SK-N-SH treated with all-trans-retinoic acid at 6 μM for 48 hours (cell line): ENCODE measurements at regions not wholly inside any gene's neighbourhood (a gene's known extent, or its start where the extent isn't known, plus 50 kb on each side); places are given as distances from the start of the nearest gene placed in this dataset.
"Not testable (repeated sequence)": the region's sequence is repeated elsewhere in the genome, so short reads cannot be mapped to it uniquely, and the experiment has no call there.

Experiments used
- ATAC-seq: fragments of 200-7000 bp; cut with Tn5 transposase; 3 replicates; pipeline ENCODE4 v1.9.1; 2020; ENCODE audit warnings: mild to moderate bottlenecking, moderate library complexity
- ARNTL ChIP-seq: fragments of 450-650 bp; formaldehyde crosslinking; IDR thresholded peaks from 2 replicates; pipeline ENCODE4 v1.5.0; 2020; ENCODE audit warnings: low read depth, mild to moderate bottlenecking, moderate library complexity, borderline replicate concordance
- BACH2 ChIP-seq: fragments of 250-450 bp; sonication (Bioruptor Pico); IDR thresholded peaks from 2 replicates; pipeline ENCODE4 v1.9.0; 2021; ENCODE audit warnings: mild to moderate bottlenecking, borderline replicate concordance
- CSDC2 ChIP-seq: fragments of 250-450 bp; sonication (Bioruptor Pico); IDR thresholded peaks from 2 replicates; pipeline ENCODE4 v1.5.0; 2020; ENCODE audit warnings: mild to moderate bottlenecking, moderate library complexity
- ESRRG ChIP-seq: fragments of 250-450 bp; sonication (Bioruptor Pico); IDR thresholded peaks from 2 replicates; pipeline ENCODE4 v1.6.1; 2021; ENCODE audit warnings: mild to moderate bottlenecking
- GLIS3 ChIP-seq: fragments of 250-450 bp; sonication (Bioruptor Pico); IDR thresholded peaks from 2 replicates; pipeline ENCODE4 v1.5.0; 2020; ENCODE audit warnings: mild to moderate bottlenecking, moderate library complexity
- ISL1 ChIP-seq: fragments of 250-450 bp; sonication (Bioruptor Pico); IDR thresholded peaks from 2 replicates; pipeline ENCODE4 v2.1.2; 2022; ENCODE audit warnings: mild to moderate bottlenecking, moderate library complexity
- OSR1 ChIP-seq: fragments of 250-450 bp; sonication (Bioruptor Pico); IDR thresholded peaks from 2 replicates; pipeline ENCODE4 v1.8.0; 2022; ENCODE audit warnings: moderate library complexity, mild to moderate bottlenecking, inconsistent platforms
- PPARA ChIP-seq: fragments of 250-450 bp; sonication (Bioruptor Pico); IDR thresholded peaks from 2 replicates; pipeline ENCODE4 v1.5.0; 2020; ENCODE audit warnings: mild to moderate bottlenecking, borderline replicate concordance
- RARB ChIP-seq: fragments of 250-450 bp; sonication (Bioruptor Pico); IDR thresholded peaks from 2 replicates; pipeline ENCODE4 v1.8.0; 2021; ENCODE audit warnings: mild to moderate bottlenecking, moderate library complexity
- TCF4 ChIP-seq: fragments of 250-450 bp; sonication (Bioruptor Pico); IDR thresholded peaks from 2 replicates; pipeline ENCODE4 v1.8.0; 2021; ENCODE audit warnings: mild to moderate bottlenecking, moderate library complexity, borderline replicate concordance
- TOX ChIP-seq: fragments of 250-450 bp; sonication (Bioruptor Pico); IDR thresholded peaks from 2 replicates; pipeline ENCODE4 v1.8.0; 2021; ENCODE audit warnings: mild to moderate bottlenecking, moderate library complexity, borderline replicate concordance
- ZC3H10 ChIP-seq: fragments of 250-450 bp; sonication (Bioruptor Pico); IDR thresholded peaks from 2 replicates; pipeline ENCODE4 v1.5.1; 2021; ENCODE audit warnings: mild to moderate bottlenecking, moderate library complexity
- ZFP3 ChIP-seq: fragments of 250-450 bp; sonication (Bioruptor Pico); IDR thresholded peaks from 2 replicates; pipeline ENCODE4 v1.5.0; 2020; ENCODE audit warnings: mild to moderate bottlenecking, moderate library complexity
- ZFP30 ChIP-seq: fragments of 450-650 bp; formaldehyde crosslinking; IDR thresholded peaks from 2 replicates; pipeline ENCODE4 v1.5.0; 2022; ENCODE audit warnings: mild to moderate bottlenecking, moderate library complexity
- ZNF565 ChIP-seq: fragments of 450-650 bp; formaldehyde crosslinking; conservative IDR thresholded peaks from 2 replicates; pipeline ENCODE4 v1.5.0; 2020; ENCODE audit warnings: low read depth, mild to moderate bottlenecking, moderate library complexity
- ZNF8 ChIP-seq: fragments of 450-650 bp; formaldehyde crosslinking; IDR thresholded peaks from 2 replicates; pipeline ENCODE4 v1.5.0; 2020; ENCODE audit warnings: mild to moderate bottlenecking, moderate library complexity
- TF ChIP-seq, protein P1 (sequence below): fragments of 250-450 bp; sonication (Bioruptor Pico); IDR thresholded peaks from 2 replicates; pipeline ENCODE4 v1.5.1; 2020; ENCODE audit warnings: low read depth, mild to moderate bottlenecking, moderate library complexity
- TF ChIP-seq, protein P2 (sequence below): fragments of 250-450 bp; sonication (Bioruptor Pico); IDR thresholded peaks from 2 replicates; pipeline ENCODE4 v1.8.0; 2021; ENCODE audit warnings: low read depth, mild to moderate bottlenecking, moderate library complexity, borderline replicate concordance
- TF ChIP-seq, protein P3 (sequence below): fragments of 250-450 bp; sonication (Bioruptor Pico); IDR thresholded peaks from 2 replicates; pipeline ENCODE4 v1.8.0; 2020; ENCODE audit warnings: mild to moderate bottlenecking, moderate library complexity, borderline replicate concordance
- TF ChIP-seq, protein P4 (sequence below): fragments of 250-450 bp; sonication (Bioruptor Pico); IDR thresholded peaks from 2 replicates; pipeline ENCODE4 v1.5.1; 2021; ENCODE audit warnings: mild to moderate bottlenecking, moderate library complexity

DNA sequence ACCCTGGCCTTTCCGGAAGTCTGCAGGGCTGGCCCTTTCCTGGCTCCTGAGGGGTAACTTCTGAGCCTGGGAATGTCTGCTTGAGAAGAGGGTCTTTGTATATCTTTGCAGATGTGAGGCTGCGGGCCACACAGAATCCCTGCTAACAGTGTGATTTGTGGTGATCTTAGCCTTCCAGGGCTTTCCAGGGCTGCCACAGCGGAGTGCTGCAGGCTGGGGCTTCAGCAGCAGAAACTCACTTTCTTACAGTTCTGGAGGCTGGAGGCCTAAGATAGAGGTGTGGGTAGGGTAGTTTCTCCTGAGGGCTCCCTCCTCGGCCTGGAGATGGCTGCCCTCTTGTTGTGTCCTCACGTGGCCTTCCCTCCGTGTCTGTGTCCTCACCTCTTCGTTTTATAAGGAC lies 294.7 kb upstream of the HS6ST1 start:
- ATAC-seq = no peak
- TF ChIP-seq ZFP3 (CRISPR knock-in tag) = no peak
- TF ChIP-seq ZC3H10 = no peak
- no peak for TF ChIP-seq PPARA
- TF ChIP-seq TCF4 (CRISPR knock-in tag) = no peak
- TF ChIP-seq ZNF565 (CRISPR knock-in tag) = no peak
- TF ChIP-seq OSR1 (CRISPR knock-in tag) = no peak
- TF ChIP-seq TOX = no peak
- TF ChIP-seq GLIS3 (CRISPR knock-in tag) = no peak
- TF ChIP-seq, protein P1, sequence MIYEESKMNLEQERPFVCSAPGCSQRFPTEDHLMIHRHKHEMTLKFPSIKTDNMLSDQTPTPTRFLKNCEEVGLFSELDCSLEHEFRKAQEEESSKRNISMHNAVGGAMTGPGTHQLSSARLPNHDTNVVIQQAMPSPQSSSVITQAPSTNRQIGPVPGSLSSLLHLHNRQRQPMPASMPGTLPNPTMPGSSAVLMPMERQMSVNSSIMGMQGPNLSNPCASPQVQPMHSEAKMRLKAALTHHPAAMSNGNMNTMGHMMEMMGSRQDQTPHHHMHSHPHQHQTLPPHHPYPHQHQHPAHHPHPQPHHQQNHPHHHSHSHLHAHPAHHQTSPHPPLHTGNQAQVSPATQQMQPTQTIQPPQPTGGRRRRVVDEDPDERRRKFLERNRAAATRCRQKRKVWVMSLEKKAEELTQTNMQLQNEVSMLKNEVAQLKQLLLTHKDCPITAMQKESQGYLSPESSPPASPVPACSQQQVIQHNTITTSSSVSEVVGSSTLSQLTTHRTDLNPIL (CRISPR knock-in tag) = no peak
- TF ChIP-seq, protein P2, sequence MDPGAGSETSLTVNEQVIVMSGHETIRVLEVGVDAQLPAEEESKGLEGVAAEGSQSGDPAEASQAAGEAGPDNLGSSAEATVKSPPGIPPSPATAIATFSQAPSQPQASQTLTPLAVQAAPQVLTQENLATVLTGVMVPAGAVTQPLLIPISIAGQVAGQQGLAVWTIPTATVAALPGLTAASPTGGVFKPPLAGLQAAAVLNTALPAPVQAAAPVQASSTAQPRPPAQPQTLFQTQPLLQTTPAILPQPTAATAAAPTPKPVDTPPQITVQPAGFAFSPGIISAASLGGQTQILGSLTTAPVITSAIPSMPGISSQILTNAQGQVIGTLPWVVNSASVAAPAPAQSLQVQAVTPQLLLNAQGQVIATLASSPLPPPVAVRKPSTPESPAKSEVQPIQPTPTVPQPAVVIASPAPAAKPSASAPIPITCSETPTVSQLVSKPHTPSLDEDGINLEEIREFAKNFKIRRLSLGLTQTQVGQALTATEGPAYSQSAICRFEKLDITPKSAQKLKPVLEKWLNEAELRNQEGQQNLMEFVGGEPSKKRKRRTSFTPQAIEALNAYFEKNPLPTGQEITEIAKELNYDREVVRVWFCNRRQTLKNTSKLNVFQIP (CRISPR knock-in tag) = no peak
- no peak for TF ChIP-seq ZNF8 (CRISPR knock-in tag)
- no peak for TF ChIP-seq ARNTL
- TF ChIP-seq, protein P3, sequence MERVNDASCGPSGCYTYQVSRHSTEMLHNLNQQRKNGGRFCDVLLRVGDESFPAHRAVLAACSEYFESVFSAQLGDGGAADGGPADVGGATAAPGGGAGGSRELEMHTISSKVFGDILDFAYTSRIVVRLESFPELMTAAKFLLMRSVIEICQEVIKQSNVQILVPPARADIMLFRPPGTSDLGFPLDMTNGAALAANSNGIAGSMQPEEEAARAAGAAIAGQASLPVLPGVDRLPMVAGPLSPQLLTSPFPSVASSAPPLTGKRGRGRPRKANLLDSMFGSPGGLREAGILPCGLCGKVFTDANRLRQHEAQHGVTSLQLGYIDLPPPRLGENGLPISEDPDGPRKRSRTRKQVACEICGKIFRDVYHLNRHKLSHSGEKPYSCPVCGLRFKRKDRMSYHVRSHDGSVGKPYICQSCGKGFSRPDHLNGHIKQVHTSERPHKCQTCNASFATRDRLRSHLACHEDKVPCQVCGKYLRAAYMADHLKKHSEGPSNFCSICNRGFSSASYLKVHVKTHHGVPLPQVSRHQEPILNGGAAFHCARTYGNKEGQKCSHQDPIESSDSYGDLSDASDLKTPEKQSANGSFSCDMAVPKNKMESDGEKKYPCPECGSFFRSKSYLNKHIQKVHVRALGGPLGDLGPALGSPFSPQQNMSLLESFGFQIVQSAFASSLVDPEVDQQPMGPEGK = no peak

DNA sequence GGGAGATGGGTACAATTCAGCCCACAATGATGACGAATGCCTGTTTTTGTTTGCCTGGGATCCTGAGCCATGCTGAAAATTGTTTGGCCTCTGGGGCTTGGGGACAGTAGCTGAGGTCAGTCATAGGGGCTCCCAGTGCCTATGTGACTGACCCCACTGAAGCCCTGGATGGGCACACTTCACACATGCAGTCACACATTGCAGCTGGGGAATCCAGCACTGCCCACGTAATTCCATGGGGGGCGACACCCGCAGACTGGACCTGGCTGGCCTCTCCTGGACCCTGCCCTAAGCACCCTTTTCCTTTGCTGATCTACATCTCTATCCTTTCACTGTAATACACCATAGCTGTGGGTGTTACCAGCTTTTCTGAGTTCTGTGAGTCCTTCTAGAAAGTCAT lies 295.2 kb upstream of the HS6ST1 start:
- ATAC-seq = no peak
- no peak for TF ChIP-seq ISL1
- TF ChIP-seq OSR1 (CRISPR knock-in tag) = no peak
- TF ChIP-seq CSDC2 (CRISPR knock-in tag) = no peak
- TF ChIP-seq BACH2 (CRISPR knock-in tag) = no peak
- TF ChIP-seq, protein P1 (CRISPR knock-in tag) = no peak
- no peak for TF ChIP-seq ZNF565 (CRISPR knock-in tag)
- TF ChIP-seq ZFP3 (CRISPR knock-in tag) = no peak
- TF ChIP-seq, protein P2 (CRISPR knock-in tag) = no peak
- TF ChIP-seq, protein P4, sequence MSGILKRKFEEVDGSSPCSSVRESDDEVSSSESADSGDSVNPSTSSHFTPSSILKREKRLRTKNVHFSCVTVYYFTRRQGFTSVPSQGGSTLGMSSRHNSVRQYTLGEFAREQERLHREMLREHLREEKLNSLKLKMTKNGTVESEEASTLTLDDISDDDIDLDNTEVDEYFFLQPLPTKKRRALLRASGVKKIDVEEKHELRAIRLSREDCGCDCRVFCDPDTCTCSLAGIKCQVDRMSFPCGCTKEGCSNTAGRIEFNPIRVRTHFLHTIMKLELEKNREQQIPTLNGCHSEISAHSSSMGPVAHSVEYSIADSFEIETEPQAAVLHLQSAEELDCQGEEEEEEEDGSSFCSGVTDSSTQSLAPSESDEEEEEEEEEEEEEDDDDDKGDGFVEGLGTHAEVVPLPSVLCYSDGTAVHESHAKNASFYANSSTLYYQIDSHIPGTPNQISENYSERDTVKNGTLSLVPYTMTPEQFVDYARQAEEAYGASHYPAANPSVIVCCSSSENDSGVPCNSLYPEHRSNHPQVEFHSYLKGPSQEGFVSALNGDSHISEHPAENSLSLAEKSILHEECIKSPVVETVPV = no peak
- no peak for TF ChIP-seq GLIS3 (CRISPR knock-in tag)
- no peak for TF ChIP-seq RARB
- TF ChIP-seq ZFP30 = no peak
- TF ChIP-seq, protein P3 = no peak
- no peak for TF ChIP-seq ARNTL
- no peak for TF ChIP-seq PPARA
- no peak for TF ChIP-seq TOX
- no peak for TF ChIP-seq ESRRG (CRISPR knock-in tag)

DNA sequence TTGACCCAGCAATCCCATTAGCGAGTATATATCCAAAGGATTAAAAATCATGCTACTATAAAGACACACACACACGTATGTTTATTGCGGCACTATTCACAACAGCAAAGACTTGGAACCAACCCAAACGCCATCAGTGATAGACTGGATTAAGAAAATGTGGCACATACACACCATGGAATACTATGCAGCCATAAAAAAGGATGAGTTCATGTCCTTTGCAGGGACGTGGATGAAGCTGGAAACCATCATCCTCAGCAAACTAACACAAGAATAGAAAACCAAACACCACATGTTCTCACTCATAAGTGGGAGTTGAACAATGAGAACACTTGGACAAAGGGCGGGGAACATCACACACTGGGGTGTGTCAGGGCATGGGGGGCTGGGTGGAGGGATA lies 296.2 kb upstream of the HS6ST1 start:
- ATAC-seq = not testable (repeated sequence)
